ENCODE measurements at regions not wholly inside any gene's neighbourhood (a gene's known extent, or its start where the extent isn't known, plus 50 kb on each side); places are given as distances from the start of the nearest gene placed in this dataset.

DNA sequence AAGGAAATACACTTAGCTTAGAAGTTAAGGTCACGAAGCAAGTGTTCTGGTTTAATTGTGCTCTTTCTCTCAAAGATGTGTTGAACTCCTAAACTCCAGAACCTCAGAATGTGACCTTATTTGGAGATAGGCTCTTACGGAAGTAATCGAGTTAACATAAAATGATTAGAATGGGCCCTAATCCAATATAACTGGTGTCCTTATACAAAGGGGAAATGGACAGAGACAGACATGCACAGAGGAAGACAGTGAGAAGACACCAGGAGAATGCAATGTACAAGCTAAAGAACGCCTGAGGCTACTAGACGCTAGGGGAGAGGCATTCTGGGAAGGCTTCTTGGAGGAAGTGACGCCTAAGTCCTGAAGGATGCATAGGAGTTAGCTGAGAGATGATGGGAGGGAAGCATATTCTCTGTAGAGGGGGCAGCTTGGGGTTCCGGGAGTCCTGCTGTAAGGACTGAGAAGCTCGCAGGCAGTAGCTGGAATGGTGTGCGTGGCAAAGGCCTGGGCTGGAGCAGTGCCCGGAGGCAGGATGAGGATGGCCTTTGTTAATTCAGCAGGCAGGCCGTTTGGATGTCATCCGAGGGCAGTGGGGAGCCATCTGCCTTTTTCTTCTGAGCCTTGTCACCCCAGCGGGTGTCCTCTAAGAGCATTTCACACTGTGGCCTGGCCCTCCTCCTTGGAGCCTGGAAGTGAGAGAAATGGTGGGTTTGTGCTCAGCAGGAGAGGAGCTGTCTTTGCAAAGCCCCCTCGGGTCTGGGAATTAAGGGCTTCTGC, 513.4 kb downstream of the SHQ1 start:
- no peak for DNase-seq (ENCODE audit: low read depth in 3 of 3, low spot score in 1 of 3)

- DNase-seq (ENCODE audit: low read depth in 3 of 3, low spot score in 1 of 3) = no peak
Measured at GRCh38 chr3:72332689-72333088, 515.6 kb downstream of the SHQ1 start.

DNA sequence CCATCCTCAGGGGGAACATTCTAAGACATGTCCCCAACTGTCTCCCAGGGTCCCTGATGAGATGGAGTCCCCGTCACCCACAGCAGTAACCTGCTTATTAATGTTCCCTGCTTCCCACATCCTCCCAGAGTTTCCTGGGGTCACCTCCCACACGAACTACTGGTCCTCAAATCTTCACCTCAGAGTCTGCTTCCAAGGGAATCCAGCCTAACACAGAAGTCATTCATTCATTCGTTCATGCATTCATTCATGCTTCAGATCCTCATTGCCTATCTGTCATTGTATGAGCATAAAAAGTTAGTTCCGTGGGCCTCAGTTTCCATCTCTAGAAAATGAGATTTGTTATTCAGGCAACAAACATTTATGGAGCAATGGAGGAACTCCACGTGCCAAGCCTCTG, 516.2 kb downstream of the SHQ1 start:
- DNase-seq (ENCODE audit: low read depth in 3 of 3, low spot score in 1 of 3) = no peak

DNA sequence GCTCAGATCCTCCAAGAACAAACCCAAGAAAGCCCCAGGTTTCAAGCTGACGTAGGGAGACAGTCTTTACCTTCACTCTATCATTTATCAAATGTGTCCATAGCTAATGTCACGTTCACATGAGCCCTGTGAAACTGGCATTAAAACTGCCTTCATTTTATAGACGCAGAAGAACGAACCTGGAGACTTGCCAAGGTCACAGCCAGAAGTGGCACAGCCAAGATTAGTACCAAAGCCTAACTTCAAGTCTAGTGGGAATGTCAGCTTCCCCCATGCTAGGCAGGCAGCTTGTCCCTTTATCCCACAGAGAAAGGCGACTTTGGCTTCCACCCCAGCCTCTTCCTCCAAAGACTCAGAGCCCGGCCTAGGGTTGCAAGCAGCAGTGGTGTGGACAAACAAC, 517.2 kb downstream of the SHQ1 start:
- no peak for DNase-seq (ENCODE audit: low read depth in 3 of 3, low spot score in 1 of 3)

- no peak for DNase-seq (ENCODE audit: low read depth in 3 of 3, low spot score in 1 of 3)
Measured at GRCh38 chr3:72329354-72329753, 518.9 kb downstream of the SHQ1 start.

DNA sequence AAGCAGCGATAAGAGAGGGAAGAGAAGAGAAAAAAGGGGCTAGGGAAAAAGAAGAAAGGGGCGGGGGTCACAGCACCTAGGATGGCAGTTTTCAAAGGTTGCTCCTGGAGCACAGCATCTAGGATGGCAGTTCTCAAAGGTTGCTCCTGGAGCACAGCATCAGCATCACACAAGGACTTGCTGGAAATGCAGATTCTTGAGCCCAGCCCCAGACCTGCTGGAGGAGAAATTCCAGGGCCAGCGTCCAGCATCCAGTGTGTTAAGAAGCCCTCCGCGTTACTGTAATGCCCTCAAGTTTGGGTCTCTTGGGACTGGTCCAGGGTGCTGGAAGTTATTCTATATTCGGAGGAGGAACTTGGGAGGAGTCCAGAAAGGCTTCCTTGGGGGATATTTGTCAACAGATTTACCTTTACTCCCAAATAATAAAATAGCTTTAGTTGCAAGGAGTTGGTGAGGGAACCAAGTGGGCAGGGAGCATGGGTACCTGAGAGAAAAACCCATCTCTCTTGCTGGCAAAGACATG, 519.4 kb downstream of the SHQ1 start:
- DNase-seq (ENCODE audit: low read depth in 3 of 3, low spot score in 1 of 3) = no peak

DNA sequence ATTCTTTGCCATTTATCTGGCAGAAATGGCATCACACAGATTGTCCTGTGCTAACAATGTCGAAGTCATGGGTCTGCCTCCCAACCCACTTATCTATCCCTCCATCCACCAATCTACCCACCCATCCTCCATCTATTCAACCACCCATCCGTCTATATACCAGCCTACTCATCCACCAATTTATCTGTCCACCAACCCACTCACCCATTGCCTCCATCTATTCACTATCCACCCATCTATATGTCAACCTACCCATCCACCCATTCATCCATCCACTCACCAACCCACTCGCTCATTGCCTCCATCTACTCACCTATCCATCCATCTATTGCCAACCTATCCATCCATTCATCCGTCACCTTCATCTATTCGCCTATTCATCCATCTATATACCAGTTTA, 521.2 kb downstream of the SHQ1 start:
- no peak for DNase-seq (ENCODE audit: low read depth in 3 of 3, low spot score in 1 of 3)

DNA sequence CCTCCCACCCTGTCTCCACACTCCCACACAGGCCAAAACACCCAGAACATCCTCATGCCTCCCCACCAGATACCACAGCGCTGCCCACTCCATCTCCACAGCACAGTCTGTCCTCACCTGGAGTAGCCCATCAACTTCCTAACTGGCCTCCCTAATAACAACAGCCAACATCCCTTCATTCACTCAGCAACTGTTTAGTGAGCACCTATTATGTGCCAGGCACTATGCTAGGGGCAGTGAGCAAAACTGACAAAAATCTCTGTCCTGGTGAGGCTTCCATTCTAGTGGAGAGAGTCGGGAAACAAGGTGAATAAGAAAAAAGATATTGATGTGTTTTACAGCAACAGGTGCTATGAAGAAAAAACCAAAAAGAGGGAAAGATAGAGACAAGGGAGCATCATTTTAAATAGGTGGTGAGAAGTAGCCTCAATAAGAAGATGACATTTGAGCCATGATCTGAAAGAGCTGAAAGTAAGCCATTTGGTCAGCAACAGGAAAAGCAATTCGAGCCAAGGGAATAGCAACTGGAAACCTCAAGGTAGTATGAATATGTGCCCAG, 523.9 kb downstream of the SHQ1 start:
- no peak for DNase-seq (ENCODE audit: low read depth in 3 of 3, low spot score in 1 of 3)

DNA sequence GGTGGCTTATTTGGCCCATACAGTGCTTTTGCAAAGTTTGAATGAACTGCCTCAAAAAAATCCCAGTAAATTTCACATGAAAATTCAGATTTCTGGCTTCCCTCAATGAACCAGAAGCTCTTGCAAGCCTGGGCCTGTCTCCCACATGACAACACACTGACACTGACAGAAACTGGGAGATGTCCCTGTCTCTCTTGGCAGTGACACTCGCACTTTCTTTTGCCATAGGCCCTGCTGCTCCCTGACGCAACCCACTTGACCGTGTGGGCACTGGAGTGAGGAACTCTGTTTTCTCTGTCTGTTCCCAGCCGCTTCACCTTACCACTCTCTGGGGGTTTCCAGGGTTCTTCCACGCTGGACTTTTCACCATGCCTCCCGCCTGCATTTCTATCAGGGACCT, 524.5 kb downstream of the SHQ1 start:
- no peak for DNase-seq (ENCODE audit: low read depth in 3 of 3, low spot score in 1 of 3)

DNA sequence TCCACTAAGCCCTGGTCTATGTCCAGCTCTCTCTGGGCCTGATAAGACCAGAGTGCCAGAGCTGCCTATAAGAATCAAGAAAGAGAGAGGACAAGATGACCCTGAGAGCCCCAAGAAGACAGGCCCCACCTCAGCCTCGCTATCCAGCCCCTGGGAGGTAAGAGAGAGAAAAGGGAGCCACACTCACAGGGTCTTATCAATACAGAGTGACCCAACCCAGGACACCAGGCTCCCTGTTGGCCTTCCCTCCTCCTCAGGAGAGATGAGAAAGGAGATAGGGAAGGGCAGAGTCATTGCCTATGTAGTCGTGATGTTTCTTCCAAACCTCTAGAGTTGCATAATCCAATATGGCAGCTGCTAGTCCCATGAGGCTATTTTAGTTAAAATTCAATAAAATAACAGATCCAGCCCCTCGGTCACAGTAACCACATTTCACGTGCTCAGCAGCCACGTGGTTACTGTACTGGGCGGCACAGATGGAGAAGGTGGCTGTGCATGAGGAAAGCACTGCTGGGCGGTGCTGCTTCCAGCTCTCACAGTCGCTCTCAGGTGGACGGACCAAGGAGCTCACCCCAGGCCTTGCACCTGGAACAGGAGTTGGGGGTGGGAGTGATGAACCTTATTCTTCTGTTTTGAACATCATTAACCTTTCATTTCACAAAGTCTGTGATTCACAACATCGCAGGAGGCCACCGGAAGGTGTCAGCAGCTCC, 525.8 kb downstream of the SHQ1 start:
- no peak for DNase-seq (ENCODE audit: low read depth in 3 of 3, low spot score in 1 of 3)

GRCh38 chr3:72320955-72321303, 527.3 kb downstream of the SHQ1 start:
- DNase-seq (ENCODE audit: low read depth in 3 of 3, low spot score in 1 of 3) = no peak

DNA sequence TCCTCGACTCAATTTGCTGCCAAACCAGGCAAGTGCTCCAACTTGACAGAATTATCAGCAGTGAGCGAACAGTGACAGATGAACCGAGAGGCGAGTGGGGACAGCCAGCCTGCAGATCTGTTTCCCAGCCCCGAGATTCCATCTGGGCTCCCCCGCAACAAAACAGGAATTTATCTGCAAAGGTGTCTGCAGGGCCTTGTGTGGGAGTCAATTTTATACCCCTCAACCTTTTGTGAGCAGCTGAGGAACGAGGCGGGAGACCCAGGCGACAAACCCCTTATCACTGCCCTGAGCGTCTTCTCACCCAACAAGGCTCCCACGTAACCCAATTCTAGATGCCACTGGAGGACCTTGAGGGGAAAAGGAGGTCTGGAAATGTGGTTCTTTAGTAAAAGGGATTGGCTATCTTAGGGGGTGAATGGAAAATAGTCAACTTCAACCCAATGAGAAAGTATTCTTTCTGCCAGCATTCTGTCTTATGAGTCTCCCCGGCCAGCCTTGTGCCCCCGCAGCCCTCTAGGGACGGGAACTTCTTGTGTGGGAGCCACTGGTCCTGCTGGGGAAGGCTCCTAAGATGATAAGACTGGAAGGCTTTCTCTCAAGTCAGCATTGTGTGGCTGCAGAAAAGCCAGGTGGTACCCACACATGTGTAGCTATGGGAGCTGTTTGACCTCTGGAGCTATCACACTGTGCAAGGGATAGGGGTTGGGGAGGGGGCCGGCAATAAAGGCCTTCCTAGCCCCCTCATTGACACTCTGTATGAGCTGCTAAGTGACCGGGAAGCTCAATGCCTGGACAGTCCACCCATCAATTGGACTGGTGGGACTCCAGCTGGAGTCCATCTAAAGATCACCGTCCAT, 527.9 kb downstream of the SHQ1 start:
- no peak for DNase-seq (ENCODE audit: low read depth in 3 of 3, low spot score in 1 of 3)

DNA sequence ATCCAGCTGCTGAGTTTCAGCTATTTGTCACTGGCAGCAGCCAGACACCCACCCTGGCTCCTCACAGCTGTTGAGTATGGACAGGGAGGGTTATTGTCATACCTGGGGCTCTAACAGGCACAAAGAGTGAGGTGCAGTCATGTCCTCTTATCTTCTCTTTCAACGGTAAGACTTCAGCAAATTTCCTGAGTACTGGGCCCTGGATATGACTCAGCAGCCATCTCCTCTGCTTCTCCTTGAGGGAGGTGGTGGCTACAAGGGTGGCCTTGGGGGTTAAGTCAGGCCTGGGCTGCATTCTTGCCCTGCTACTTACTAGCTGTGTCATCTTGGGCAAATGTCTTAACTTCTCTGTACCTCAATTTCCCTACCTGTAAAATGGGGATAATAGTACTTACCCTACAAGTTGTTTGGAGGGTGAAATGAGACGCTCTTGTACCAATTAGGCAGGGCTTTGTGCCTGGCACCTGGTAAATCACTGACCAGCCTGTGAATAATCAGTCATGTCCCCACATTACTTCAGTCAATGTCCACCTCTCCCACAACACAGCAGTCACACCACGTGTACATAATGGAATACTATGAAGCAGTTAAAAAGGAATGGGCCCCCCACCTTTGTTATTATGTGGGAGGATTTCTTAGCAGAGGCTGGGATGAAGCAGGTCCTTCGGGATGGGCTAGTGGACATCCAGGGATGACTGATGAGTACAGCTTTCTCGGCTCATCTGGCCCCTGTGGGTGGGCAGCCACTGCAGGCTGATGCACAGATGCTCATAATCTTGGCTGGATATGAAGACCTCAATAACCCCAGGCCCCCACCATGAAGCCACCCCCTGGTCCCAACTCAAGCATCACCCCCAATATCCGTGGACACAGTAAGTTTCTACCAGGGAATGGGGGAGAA, 528.8 kb downstream of the SHQ1 start:
- no peak for DNase-seq (ENCODE audit: low read depth in 3 of 3, low spot score in 1 of 3)

GRCh38 chr3:72318504-72319193, 529.6 kb downstream of the SHQ1 start:
- DNase-seq (ENCODE audit: low read depth in 3 of 3, low spot score in 1 of 3) = no peak

DNA sequence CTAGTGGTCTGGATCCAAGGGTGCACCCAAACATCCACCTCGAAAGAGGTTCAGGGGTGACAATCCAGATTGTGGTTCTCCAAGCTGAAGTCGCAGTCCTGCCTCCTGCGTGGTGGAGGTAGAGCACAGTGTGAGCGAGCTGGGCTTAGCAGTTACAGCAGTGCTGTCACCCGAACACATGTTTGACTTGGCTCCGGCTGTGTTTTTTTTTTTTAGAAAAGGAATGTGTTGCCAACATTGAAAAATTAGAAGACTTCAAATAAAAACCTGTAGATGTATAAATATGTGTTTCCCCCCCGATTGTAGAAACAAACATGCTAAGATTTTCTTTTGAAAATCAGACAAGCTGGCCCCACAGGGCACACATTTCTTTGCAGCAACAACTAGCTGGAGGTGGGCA, 530.8 kb downstream of the SHQ1 start:
- DNase-seq (ENCODE audit: low read depth in 3 of 3, low spot score in 1 of 3) = no peak

- DNase-seq (ENCODE audit: low read depth in 3 of 3, low spot score in 1 of 3) = no peak
Measured at GRCh38 chr3:72316501-72317279, 531.6 kb downstream of the SHQ1 start.

- DNase-seq (ENCODE audit: low read depth in 3 of 3, low spot score in 1 of 3) = no peak
Measured at GRCh38 chr3:72313308-72313707, 528.4 kb upstream of the PROK2 start.

GRCh38 chr3:72312339-72312738, 527.4 kb upstream of the PROK2 start:
- no peak for DNase-seq (ENCODE audit: low read depth in 3 of 3, low spot score in 1 of 3)

DNA sequence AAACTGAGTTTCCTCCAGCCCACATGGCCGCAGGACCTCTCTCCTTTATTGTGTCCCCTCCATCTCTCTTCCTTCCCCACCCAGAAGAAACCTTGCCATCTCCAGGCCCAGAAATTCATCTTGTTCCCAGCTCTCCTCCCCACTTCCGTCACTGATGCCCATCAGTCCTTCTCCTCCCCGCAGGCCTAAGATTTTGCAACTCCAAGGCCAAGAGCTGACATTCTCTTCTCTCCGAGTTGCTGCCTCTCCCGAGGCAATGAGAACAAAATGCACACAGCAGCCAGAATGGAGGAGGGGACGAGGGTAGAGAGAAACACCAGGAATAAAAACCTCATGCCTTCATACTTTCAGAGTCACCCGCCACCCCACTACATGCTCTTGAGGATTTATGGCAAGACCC, 526.5 kb upstream of the PROK2 start:
- no peak for DNase-seq (ENCODE audit: low read depth in 3 of 3, low spot score in 1 of 3)

Data from stimulated activated CD4-positive, alpha-beta T cell treated with anti-CD3 and anti-CD28 coated beads, TNF-alpha, amount 100 ng/mL, for 1 hour (primary cell).